WTC11 (cell line): ENCODE measurements at regions not wholly inside any gene's neighbourhood (a gene's known extent, or its start where the extent isn't known, plus 50 kb on each side); places are given as distances from the start of the nearest gene placed in this dataset.

Experiments used
- ATAC-seq: fragments of 200-7000 bp; cut with Tn5 transposase; 2 replicates; pipeline ENCODE4 v1.10.0; 2021; ENCODE audit warnings: mild to moderate bottlenecking, moderate library complexity
- CTCF ChIA-PET: fragments of 300-600 bp; sonication (Branson Sonifier 250); formaldehyde crosslinking; loops from one replicate; lab custom pipeline; 2021; ENCODE audit warnings: antibody characterized with exemption; lab: Charles Lee
- POLR2A ChIA-PET: fragments of 350-600 bp; sonication (Branson Sonifier 250); formaldehyde crosslinking; loops from one replicate; lab custom pipeline; 2021; ENCODE audit warnings: antibody characterized with exemption; lab: Charles Lee
- DNase-seq: peaks from one replicate; pipeline ENCODE4 v3.0.0; 2021; ENCODE audit warnings: low spot score
- H3K27ac Mint-ChIP-seq: 2 replicates; pipeline ENCODE4 v1.8.0; 2021; ENCODE audit warnings: mixed read lengths
- H3K27me3 Mint-ChIP-seq: 2 replicates; pipeline ENCODE4 v1.8.0; 2021; ENCODE audit warnings: low read depth, mild to moderate bottlenecking, moderate library complexity, mixed read lengths
- H3K36me3 Mint-ChIP-seq: 2 replicates; pipeline ENCODE4 v1.8.0; 2021; ENCODE audit warnings: mixed read lengths
- H3K4me1 Mint-ChIP-seq: 2 replicates; pipeline ENCODE4 v1.8.0; 2022; ENCODE audit warnings: mixed read lengths
- H3K4me3 Mint-ChIP-seq: 2 replicates; pipeline ENCODE4 v1.8.0; 2021; ENCODE audit warnings: mild to moderate bottlenecking, moderate library complexity, mixed read lengths
- H3K9me3 Mint-ChIP-seq: 2 replicates; pipeline ENCODE4 v1.8.0; 2021; ENCODE audit warnings: mixed read lengths
- AR ChIP-seq: fragments of 250-450 bp; sonication (Bioruptor Pico); IDR thresholded peaks from 2 replicates; pipeline ENCODE4 v1.9.0; 2021; ENCODE audit warnings: mild to moderate bottlenecking
- ATF6 ChIP-seq: sonication (generic); formaldehyde crosslinking; IDR thresholded peaks from 2 replicates; pipeline ENCODE4 v1.8.1; 2023; ENCODE audit warnings: mild to moderate bottlenecking, missing genetic modification reagents
- CDX4 ChIP-seq: fragments of 250-450 bp; sonication (Bioruptor Pico); IDR thresholded peaks from 2 replicates; pipeline ENCODE4 v1.9.0; 2021; ENCODE audit warnings: moderate library complexity, mild to moderate bottlenecking, inconsistent platforms, borderline replicate concordance
- ERG ChIP-seq: fragments of 250-450 bp; sonication (Bioruptor Pico); IDR thresholded peaks from 2 replicates; pipeline ENCODE4 v1.8.0; 2021; ENCODE audit warnings: mild to moderate bottlenecking
- IRF1 ChIP-seq: sonication (generic); formaldehyde crosslinking; IDR thresholded peaks from 2 replicates; pipeline ENCODE4 v1.8.0; 2023; ENCODE audit warnings: missing genetic modification reagents
- KAT7 ChIP-seq: sonication (generic); formaldehyde crosslinking; IDR thresholded peaks from 2 replicates; pipeline ENCODE4 v1.8.1; 2023; ENCODE audit warnings: missing genetic modification reagents, mild to moderate bottlenecking, borderline replicate concordance
- NFATC4 ChIP-seq: fragments of 250-450 bp; sonication (Bioruptor Pico); IDR thresholded peaks from 2 replicates; pipeline ENCODE4 v1.9.0; 2021; ENCODE audit warnings: mild to moderate bottlenecking
- NR3C1 ChIP-seq: sonication (generic); formaldehyde crosslinking; conservative IDR thresholded peaks from 2 replicates; pipeline ENCODE4 v1.8.1; 2023; ENCODE audit warnings: low read depth, mild to moderate bottlenecking, missing genetic modification reagents
- PRRX2 ChIP-seq: fragments of 250-450 bp; sonication (Bioruptor Pico); IDR thresholded peaks from 2 replicates; pipeline ENCODE4 v1.8.0; 2021; ENCODE audit warnings: mild to moderate bottlenecking
- RELA ChIP-seq: sonication (generic); formaldehyde crosslinking; IDR thresholded peaks from 2 replicates; pipeline ENCODE4 v1.8.1; 2022; ENCODE audit warnings: missing genetic modification reagents, mild to moderate bottlenecking, borderline replicate concordance
- SOX15 ChIP-seq: fragments of 250-450 bp; sonication (Bioruptor Pico); IDR thresholded peaks from 2 replicates; pipeline ENCODE4 v1.9.0; 2021; ENCODE audit warnings: mild to moderate bottlenecking
- ZBTB43 ChIP-seq: sonication (generic); formaldehyde crosslinking; IDR thresholded peaks from 2 replicates; pipeline ENCODE4 v1.8.1; 2023; ENCODE audit warnings: mild to moderate bottlenecking, missing genetic modification reagents
- ZNF138 ChIP-seq: sonication (generic); formaldehyde crosslinking; conservative IDR thresholded peaks from 2 replicates; pipeline ENCODE4 v1.8.1; 2022; ENCODE audit warnings: mild to moderate bottlenecking, moderate library complexity, missing genetic modification reagents
- ZNF232 ChIP-seq: sonication (generic); formaldehyde crosslinking; IDR thresholded peaks from 2 replicates; pipeline ENCODE4 v1.8.0; 2022; ENCODE audit warnings: mild to moderate bottlenecking, missing genetic modification reagents

GRCh38 chr13:68850160-68850559, 1257.5 kb upstream of the ATXN8OS start:
- no peaks in the 10 kb centered on the region for H3K27me3 Mint-ChIP-seq
- TF ChIP-seq ERG (no peak), RELA (CRISPR knock-in tag) (no peak), IRF1 (CRISPR knock-in tag) (no peak), NR3C1 (CRISPR knock-in tag) (no peak), SOX15 (CRISPR knock-in tag) (no peak), KAT7 (CRISPR knock-in tag) (no peak), ATF6 (CRISPR knock-in tag) (no peak), PRRX2 (CRISPR knock-in tag) (no peak), AR (no peak), NFATC4 (no peak), CDX4 (no peak), ZNF138 (CRISPR knock-in tag) (no peak), ZNF232 (CRISPR knock-in tag) (no peak)
- no peak overlapping the region for H3K27ac Mint-ChIP-seq
- no peak overlapping the region for H3K4me3 Mint-ChIP-seq
- H3K36me3 Mint-ChIP-seq: peaks cover 17% of the 10 kb centered on the region
- H3K9me3 Mint-ChIP-seq: peaks cover 18% of the 10 kb centered on the region
- CTCF ChIA-PET: no interaction called here
- POLR2A ChIA-PET: no interaction called here
- H3K4me1 Mint-ChIP-seq: peaks cover 6% of the 10 kb centered on the region; the same call in 1 of the 2 replicates
- ATAC-seq (no peak), DNase-seq (no peak)

- DNase-seq (no peak), ATAC-seq (no peak)
- peaks cover 21% of the 10 kb centered on the region for H3K36me3 Mint-ChIP-seq
- CTCF ChIA-PET: no interaction called here
- peaks cover 6% of the 10 kb centered on the region; the same call in 1 of the 2 replicates for H3K4me1 Mint-ChIP-seq
- POLR2A ChIA-PET: no interaction called here
- 0 out of 2 replicates have a peak overlapping the region, but pooled peaks have one; percentile 13 for H3K27ac Mint-ChIP-seq
- no peak overlapping the region for H3K4me3 Mint-ChIP-seq
- H3K9me3 Mint-ChIP-seq: peaks cover 29% of the 10 kb centered on the region
- TF ChIP-seq ZBTB43 (CRISPR knock-in tag): no peak
- TF ChIP-seq ATF6 (CRISPR knock-in tag): no peak
- no peak for TF ChIP-seq CDX4
- no peaks in the 10 kb centered on the region for H3K27me3 Mint-ChIP-seq
Measured at GRCh38 chr13:68846663-68847062, 1261.0 kb upstream of the ATXN8OS start.
